ENCODE measurements at regions not wholly inside any gene's neighbourhood (a gene's known extent, or its start where the extent isn't known, plus 50 kb on each side); places are given as distances from the start of the nearest gene placed in this dataset.
"Not testable (repeated sequence)": the region's sequence is repeated elsewhere in the genome, so short reads cannot be mapped to it uniquely, and the experiment has no call there.

DNA sequence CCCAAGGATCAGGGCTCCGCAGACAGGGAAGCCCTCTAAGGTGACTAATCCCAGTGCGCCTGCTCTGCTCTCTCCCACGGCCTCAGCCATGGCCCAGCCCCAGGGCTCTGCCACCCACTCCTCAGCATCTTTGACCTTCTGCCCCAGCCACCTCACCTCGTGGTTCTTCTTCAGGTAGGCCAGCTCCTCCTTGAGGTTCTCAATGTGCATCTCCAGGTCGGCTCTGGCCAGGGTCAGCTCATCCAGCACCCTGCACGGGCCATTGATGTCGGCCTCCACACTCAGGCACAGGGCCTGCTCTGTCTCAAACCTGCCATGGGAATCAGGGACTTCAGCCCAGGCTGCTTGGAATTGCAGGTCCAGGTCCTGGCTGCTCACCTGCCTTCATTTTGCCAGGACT lies 128.4 kb downstream of the TNFRSF13B start:
- not testable (repeated sequence) for DNase-seq (ENCODE audit: low read depth)

DNA sequence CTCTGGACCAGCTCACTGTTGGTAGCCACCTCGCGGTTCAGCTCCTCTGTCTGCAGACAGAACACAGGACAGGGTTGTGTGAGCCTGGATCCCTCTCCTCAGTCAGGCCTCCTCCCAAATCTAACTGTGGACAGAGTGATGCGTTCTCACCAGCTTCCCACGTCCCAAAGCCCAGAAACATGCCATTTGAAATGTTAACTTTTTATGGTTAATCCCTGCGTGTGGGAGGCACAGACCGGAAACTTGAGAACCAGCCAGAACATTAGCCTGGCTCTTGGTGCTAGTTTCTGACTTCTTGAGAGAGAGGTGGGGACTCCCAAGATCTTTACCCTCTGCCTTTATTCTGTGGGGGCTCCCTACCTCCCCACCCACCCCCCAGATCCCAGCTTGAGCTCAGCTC lies 129.6 kb downstream of the TNFRSF13B start:
- not testable (repeated sequence) for DNase-seq (ENCODE audit: low read depth)

DNA sequence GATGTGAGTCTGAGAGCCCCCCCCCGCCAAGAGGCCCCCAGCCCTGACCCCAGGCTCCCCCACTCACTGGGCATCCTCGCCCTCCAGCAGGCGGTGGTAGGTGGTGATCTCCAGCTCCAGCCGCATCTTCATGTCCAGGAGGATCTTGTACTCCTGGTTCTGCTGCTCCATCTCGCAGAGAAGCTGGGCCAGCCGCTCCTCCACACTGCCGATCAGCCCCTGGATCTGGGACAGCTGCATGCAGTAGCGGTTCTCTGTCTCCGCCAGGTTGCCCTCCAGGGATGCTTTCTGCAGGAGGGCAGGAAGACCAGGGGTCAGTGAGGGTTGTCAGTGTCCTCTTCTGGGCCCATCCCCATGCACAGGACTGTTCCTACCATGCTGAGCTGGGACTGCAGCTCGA lies 130.0 kb downstream of the TNFRSF13B start:
- DNase-seq (ENCODE audit: low read depth), result not testable (repeated sequence)

DNA sequence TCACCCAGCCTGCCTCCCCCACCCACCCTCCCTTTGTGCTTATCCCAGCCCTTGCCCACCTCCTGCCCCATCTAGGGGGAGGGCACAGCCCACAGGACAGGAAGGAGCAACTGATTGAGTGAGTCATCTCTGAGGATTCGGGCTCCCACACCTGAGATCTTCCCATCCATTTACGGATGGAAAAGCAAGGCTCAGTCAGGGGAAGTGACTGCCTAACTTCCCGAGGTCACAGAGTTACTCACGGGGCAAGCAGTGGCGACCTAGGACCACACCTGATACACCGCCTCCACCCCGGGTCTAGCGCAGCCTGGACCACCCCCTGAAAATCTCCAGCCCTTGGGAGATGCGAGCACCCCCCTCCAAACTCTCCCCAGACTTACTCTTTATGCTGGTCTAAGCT lies 131.7 kb downstream of the TNFRSF13B start:
- not testable (repeated sequence) for DNase-seq (ENCODE audit: low read depth)

DNA sequence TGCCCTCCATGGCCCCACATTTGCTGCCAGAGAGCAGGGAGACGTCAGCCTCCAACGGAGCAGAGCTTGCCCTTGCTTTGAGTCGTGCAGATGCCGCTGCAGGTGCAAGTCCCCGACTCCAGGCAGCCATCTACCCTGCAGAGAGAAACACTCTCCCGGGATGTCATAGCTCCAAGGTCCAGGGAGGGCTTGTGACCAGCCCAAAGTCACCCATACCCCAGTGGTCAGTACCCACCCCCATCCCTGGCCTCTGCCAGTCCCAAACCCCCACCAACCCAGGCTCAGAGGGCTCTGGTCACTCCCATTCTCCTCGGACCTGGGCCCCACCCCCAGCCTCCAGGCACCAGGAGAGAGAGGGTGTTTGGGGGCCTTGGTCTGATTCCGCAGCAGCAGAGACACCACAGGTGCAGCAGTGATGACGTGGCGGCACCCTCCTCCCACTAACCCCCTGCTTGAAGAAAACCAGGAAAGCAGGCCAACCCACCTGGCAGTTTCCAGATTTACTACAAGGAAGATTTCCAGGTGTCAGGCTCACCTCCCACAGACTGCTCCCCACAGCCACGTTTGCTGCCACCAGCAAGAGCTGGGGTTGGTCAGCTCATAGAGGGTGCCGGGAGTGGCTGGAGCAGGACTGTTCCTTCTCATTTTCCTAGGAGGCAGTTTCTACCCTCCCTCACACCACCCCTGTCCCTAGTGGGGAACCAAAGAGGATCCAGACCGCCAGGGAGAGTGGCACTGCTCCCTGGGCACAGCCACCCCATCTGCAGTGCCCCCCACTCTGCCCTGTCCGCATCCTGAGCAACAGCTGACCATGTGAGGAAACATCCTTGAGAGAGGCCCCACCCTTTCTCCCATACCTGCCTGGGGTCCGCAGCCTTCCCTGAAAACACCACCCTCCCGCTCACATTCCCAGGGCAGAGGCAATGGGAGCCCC lies 132.4 kb downstream of the TNFRSF13B start:
- DNase-seq (ENCODE audit: low read depth), result not testable (repeated sequence)

DNA sequence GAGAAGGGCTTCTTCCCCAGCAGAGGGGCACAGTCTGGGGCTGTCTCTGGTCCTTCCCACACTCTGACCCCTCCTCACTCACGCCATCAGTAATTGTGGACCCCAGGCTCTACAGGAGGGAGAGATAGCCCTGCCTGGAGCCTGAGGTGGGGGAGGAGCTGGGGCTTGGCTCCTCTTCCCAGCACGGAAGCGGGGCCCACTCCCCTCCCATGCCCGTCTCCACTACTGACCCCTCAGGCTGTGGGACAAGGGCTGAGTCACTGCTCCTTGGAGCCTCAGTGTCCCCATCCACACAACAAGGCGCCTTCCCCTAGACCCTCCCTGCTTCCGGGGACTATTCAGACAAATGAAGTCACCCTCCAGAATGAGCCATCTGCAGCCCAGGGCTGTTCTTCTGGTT lies 133.1 kb downstream of the TNFRSF13B start:
- DNase-seq (ENCODE audit: low read depth), result not testable (repeated sequence)

DNA sequence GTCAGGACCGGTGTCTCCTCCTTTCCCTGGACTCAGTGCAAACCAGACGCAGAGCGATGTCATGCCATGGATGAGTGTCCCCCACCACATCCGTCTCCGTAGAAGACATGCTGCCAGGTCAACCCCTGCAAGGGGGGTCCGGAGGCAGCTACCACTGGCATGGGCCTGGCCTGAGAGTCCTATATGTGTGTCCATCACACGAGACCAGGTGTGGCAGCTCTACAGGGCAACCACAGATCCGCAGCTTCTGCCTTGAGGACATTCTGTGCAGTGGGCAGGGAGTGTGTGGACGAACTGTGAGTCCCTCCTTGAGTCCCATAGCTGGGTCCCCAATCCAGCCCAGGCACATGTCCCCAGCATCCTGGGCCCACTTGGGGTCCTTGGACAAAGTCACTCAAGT lies 133.6 kb downstream of the TNFRSF13B start:
- not testable (repeated sequence) for DNase-seq (ENCODE audit: low read depth)

DNA sequence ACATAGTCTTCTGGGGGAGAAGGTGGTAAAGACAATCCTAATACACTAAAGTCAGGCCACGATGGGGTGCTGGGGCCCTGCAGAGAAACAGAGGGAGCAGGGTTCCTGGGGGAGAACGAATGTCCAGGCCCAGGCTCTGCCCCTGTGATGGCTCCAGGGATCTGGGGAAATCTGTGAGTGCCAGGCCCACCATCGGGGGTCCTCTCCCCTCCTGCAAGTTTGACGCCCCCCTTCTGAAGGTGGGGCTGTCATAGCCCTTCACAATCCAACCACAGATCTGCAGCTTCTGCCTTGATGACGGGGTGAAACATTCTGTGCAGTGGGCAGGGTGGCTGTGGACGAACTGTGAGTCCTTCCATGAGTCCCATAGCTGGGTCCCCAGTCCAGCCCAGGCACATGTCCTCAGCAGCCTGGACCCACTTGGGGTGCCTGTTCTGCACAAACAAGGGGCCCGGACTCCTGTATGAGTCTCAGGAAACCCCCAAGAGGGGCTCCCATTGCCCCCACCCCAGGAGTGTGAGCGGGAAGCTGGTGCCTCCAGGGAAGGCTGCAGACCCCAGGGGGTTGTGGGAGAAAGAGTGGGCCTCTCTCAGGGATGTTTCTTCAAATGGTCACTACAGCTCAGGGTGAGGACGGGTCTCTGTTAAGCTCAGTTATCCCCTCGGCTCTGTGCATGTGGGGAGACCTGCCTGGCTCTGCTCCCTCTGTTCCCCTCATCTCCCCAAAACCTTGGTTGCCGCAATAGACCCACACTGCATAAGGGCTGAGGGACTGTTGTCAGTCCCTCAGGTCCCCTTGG lies 134.3 kb downstream of the TNFRSF13B start:
- not testable (repeated sequence) for DNase-seq (ENCODE audit: low read depth)

DNA sequence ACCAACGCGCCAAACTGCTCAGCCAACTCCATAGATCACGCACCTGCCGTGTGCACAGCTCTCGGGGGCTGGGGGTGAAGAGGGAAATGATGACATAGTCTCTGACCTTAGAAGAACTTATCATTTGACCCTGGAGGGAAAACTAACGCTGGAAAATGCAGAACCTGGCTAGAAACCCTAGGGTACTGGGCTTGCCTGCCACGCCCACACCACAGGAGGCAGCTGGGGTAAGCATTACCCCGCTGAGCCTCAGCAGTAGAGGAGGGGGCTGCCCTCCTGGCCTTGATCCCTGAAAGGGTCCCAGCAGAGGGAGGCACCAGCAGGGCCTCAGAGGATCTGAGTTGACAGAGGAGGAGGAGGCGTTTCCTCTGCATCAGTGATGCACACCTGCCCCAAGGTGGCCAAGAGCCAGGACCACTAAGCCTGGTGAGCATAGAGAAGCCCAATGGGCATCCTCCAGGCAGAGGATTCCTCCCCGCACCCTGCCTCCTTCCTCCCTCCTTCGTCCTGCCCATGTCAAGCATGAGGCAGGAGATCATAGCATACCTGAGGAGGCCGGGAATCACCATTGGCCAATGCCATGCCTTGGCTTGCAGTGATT lies 135.5 kb downstream of the TNFRSF13B start:
- DNase-seq (ENCODE audit: low read depth), result not testable (repeated sequence)

DNA sequence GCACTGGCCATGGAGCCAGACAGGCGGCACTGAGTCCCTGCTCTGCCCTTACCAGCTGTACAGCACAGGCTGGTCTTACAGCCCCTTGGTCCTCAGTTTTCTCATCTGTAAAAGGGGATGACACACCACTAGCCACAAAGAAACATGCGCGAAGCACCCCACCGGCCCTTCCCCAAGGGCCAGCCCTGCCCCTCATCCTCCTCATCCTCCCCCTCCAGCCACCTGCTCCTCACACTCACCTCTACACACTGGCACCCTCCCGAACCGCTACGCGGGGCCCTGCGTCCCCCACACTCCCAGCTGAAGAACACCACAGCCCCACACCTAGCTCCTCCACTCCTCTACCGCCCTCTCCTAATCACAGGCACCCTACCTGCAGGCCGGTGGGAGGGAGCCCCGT lies 138.4 kb downstream of the TNFRSF13B start:
- DNase-seq (ENCODE audit: low read depth), result not testable (repeated sequence)

DNA sequence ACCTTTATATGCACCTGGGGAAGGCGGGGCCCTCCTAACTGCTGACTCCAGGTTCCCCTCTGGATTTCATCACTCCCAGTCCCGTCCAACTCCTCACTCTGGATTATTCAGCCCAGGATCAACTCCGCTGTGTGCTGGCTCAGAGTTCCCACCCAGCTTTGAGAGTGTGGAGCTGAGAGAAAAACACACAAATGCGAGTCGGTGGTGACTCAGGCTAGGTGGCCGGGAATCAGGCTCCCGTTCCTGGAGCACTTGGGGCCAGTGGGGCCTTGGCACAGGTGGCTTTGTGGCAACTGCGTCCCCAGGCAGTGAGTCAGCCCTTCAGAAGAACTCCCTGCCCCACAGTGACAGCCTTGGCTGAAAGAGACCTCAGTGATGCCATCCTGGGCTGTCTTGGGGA lies 139.1 kb downstream of the TNFRSF13B start:
- not testable (repeated sequence) for DNase-seq (ENCODE audit: low read depth)

DNA sequence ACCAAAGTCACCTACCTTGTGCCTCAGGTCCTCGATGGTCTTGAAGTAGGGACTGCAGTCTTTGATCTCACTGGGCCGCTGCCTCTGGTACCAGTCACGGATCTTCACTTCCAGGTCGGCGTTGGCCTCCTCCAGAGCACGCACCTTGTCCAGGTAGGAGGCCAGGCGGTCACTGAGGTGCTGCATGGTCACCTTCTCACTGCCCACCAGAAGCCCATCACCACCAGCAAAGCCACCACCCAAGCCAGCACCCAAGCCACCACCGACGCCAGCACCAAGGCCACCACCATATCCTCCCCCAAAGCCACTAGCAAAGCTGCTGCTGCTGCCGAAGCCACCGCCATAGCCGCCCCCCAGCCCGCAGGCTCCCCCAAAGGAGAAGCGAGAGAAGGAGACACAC lies 139.7 kb downstream of the TNFRSF13B start:
- DNase-seq (ENCODE audit: low read depth), result not testable (repeated sequence)

DNA sequence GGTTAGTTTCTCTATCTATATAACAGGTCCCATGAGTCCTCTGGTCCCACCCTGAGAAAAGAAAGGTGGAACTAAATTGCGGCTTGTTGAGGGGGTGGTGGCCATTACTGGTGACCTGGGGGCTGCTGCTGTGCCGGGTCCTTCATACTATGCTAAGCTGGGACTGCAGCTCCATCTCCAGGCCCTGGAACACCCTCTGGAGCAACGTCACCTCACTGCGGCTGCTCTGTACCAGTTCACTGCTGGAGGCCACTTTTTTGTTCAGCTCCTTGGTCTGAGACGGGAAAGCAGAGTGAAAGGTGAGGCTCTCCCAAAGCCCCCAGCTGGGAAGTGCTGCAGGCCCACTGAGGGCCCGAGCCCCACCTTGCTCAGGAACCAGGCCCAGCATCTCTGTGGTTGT lies 140.7 kb downstream of the CCDC144A start:
- not testable (repeated sequence) for DNase-seq (ENCODE audit: low read depth)

DNA sequence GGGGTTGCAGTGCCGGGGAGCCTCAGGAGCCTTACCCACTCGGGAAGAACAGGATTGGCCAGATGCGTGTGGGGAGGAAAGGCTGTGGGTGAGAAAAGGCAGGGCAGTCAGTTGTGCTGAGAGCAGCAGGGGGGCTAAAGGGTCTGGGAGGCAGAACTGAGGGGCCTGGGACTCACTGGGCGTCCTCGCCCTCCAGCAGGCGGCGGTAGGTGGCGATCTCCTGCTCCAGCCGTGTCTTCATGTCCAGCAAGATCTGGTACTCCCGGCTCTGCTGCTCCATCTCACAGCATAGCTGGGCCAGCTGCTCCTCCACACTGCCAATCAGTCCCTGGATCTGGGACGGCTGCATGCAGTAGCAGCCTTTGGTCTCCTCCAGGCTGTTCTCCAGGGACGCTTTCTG lies 140.2 kb downstream of the CCDC144A start:
- not testable (repeated sequence) for DNase-seq (ENCODE audit: low read depth)
